ENCODE measurements at regions not wholly inside any gene's neighbourhood (a gene's known extent, or its start where the extent isn't known, plus 50 kb on each side); places are given as distances from the start of the nearest gene placed in this dataset.
"Not testable (repeated sequence)": the region's sequence is repeated elsewhere in the genome, so short reads cannot be mapped to it uniquely, and the experiment has no call there.

GRCh38 chr16:60357876-60358522 is 1623.9 kb upstream of the GOT2 start:
- not testable (repeated sequence) for TF ChIP-seq HMGXB4 (CRISPR knock-in tag; IDR thresholded peaks at IDR 0.05; ENCODE audit: borderline replicate concordance); CTCF (IDR thresholded peaks at IDR 0.05); RAD21 (conservative IDR thresholded peaks at IDR 0.05 in 1 of 2, IDR thresholded peaks at IDR 0.05 in 1 of 2); POLR2A (IDR thresholded peaks at IDR 0.05; ENCODE audit: low read length); RCOR1 (IDR thresholded peaks at IDR 0.05; ENCODE audit: low read depth, low read length); ELK1 (IDR thresholded peaks at IDR 0.05; ENCODE audit: low read depth, low read length)
